Neural cell (in vitro differentiated cells): ENCODE measurements at regions not wholly inside any gene's neighbourhood (a gene's known extent, or its start where the extent isn't known, plus 50 kb on each side); places are given as distances from the start of the nearest gene placed in this dataset.

Source experiments
- H2AFZ ChIP-seq: fragments of 200-600, 300-800 bp; sonication (generic), shearing (Covaris generic); 2 replicates; pipeline ENCODE4 v1.6.0; 2014; ENCODE audit warnings: low read depth, mild to moderate bottlenecking, antibody characterized with exemption, low read length, moderate library complexity
- H3F3A ChIP-seq: fragments of 200-600 bp; shearing (Covaris generic); 2 replicates; pipeline ENCODE4 v1.6.1; 2016; ENCODE audit warnings: mild to moderate bottlenecking, moderate library complexity, mixed read lengths, antibody characterized with exemption, low read length; ENCODE audit not compliant: insufficient read depth, poor library complexity, severe bottlenecking
- H3K27ac ChIP-seq: fragments of 200-600, 300-800 bp; sonication (generic), shearing (Covaris generic); 2 replicates; pipeline ENCODE4 v1.5.1; 2014; ENCODE audit warnings: mild to moderate bottlenecking, low read length, moderate library complexity
- H3K27me3 ChIP-seq: fragments of 300-800, 200-600 bp; sonication (generic), shearing (Covaris generic); 2 replicates; pipeline ENCODE4 v1.6.0; 2014; ENCODE audit warnings: mild to moderate bottlenecking, low read depth, low read length, moderate library complexity; ENCODE audit not compliant: insufficient read depth
- H3K36me3 ChIP-seq: fragments of 300-800, 200-600 bp; sonication (generic), shearing (Covaris generic); 2 replicates; pipeline ENCODE4 v1.5.1; 2014; ENCODE audit warnings: mild to moderate bottlenecking, antibody characterized with exemption, low read length, moderate library complexity; ENCODE audit not compliant: insufficient read depth
- H3K4me2 ChIP-seq: fragments of 300-800, 200-600 bp; sonication (generic), shearing (Covaris generic); 2 replicates; pipeline ENCODE4 v1.6.0; 2014; ENCODE audit warnings: mild to moderate bottlenecking, low read length
- H3K4me3 ChIP-seq: fragments of 300-800, 200-600 bp; sonication (generic), shearing (Covaris generic); 2 replicates; pipeline ENCODE4 v1.5.1; 2014; ENCODE audit warnings: mild to moderate bottlenecking, low read length, moderate library complexity
- H3K79me2 ChIP-seq: fragments of 200-600 bp; shearing (Covaris generic); replicated peaks from 2 replicates; pipeline ENCODE4 v1.6.0; 2014; ENCODE audit warnings: mild to moderate bottlenecking, low read length, moderate library complexity; ENCODE audit not compliant: insufficient read depth
- H3K9ac ChIP-seq: fragments of 300-800, 200-600 bp; sonication (generic), shearing (Covaris generic); 2 replicates; pipeline ENCODE4 v1.6.1; 2016; ENCODE audit warnings: mild to moderate bottlenecking, low read length, mixed read lengths
- H3K9me2 ChIP-seq: fragments of 200-600 bp; shearing (Covaris generic); 2 replicates; pipeline ENCODE4 v1.6.1; 2016; ENCODE audit warnings: mild to moderate bottlenecking, low read length, mixed read lengths; ENCODE audit not compliant: insufficient read depth
- H3K9me3 ChIP-seq: fragments of 200-600, 300-800 bp; sonication (generic), shearing (Covaris generic); 2 replicates; pipeline ENCODE4 v1.6.1; 2016; ENCODE audit warnings: mild to moderate bottlenecking, mixed run types, low read length, moderate library complexity, mixed read lengths
- H4K20me1 ChIP-seq: fragments of 200-600 bp; shearing (Covaris generic); 2 replicates; pipeline ENCODE4 v1.6.1; 2016; ENCODE audit warnings: mild to moderate bottlenecking, mixed run types; ENCODE audit not compliant: insufficient read depth
- CTCF ChIP-seq: fragments of 450-650 bp; IDR thresholded peaks from 2 replicates; pipeline ENCODE4 v1.5.1; 2014; ENCODE audit warnings: antibody characterized with exemption, mild to moderate bottlenecking, moderate library complexity; ENCODE audit not compliant: poor library complexity, severe bottlenecking
- EP300 ChIP-seq: fragments of 450-650 bp; conservative IDR thresholded peaks from 2 replicates; pipeline ENCODE4 v1.6.1; 2014; ENCODE audit warnings: antibody characterized with exemption, mild to moderate bottlenecking, moderate library complexity; ENCODE audit not compliant: poor library complexity, severe bottlenecking
- EZH2 ChIP-seq: fragments of 200-600, 300-800 bp; shearing (Covaris generic), sonication (generic); IDR thresholded peaks from 2 replicates; pipeline ENCODE4 v1.6.1; 2014; ENCODE audit warnings: antibody characterized with exemption, low read length, borderline replicate concordance, mild to moderate bottlenecking; ENCODE audit not compliant: insufficient read depth, poor library complexity, severe bottlenecking
- MXI1 ChIP-seq: fragments of 450-650 bp; conservative IDR thresholded peaks from 2 replicates; pipeline ENCODE4 v1.6.1; 2014; ENCODE audit warnings: antibody characterized with exemption, mild to moderate bottlenecking; ENCODE audit not compliant: poor library complexity, severe bottlenecking
- POLR2AphosphoS5 ChIP-seq: IDR thresholded peaks from 2 replicates; pipeline ENCODE4 v1.6.1; 2012
- RAD21 ChIP-seq: fragments of 450-650 bp; conservative IDR thresholded peaks from 2 replicates; pipeline ENCODE4 v1.6.1; 2014; ENCODE audit warnings: antibody characterized with exemption, mild to moderate bottlenecking, moderate library complexity
- REST ChIP-seq: IDR thresholded peaks from 2 replicates; pipeline ENCODE4 v1.6.1; 2012; ENCODE audit warnings: borderline replicate concordance
- SMC3 ChIP-seq: fragments of 450-650 bp; conservative IDR thresholded peaks from 2 replicates; pipeline ENCODE4 v1.6.1; 2014; ENCODE audit warnings: antibody characterized with exemption, mild to moderate bottlenecking, moderate library complexity; ENCODE audit not compliant: poor library complexity
- TAF1 ChIP-seq: IDR thresholded peaks from 2 replicates; pipeline ENCODE4 v1.6.1; 2012; ENCODE audit warnings: low read depth

DNA sequence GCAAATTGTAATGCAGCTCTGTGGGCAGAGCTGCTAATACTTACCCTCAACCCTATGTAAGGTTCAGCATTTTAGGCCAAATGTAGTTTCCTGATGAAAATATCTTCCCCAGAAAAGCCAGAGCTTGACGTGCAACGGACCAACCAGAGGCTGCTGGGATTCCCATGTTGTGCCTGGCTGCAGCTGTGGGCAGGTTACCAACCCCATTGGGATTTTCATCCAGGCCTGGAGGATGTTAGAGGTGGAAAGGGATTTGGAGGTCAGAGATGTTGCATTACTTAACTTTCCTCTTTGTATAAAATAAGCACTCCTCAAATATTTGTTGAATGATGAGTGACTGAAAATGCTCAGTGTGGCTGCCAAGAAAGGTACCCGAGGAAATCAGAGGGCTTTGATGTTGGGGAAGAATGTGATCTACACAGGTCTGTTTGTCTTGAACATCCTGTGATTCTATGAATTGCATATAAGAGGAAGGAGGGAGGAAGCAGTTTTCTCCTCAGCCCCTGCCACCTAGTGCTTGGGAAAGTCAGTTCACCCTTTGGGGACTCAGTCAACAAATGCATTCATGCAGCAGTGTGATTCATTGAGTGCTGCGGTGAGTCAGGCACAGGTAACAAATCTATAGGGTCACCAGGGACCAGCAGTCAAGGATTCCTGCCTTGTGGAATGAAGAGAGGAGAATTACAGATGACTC is 487.2 kb downstream of the RPS24 start (continued):
- peak; percentile 55 for TF ChIP-seq SMC3
- TF ChIP-seq EZH2 = no peak
- no peak for TF ChIP-seq EP300

- Histone ChIP-seq H3K9me2 (no peaks in the 10 kb centered on the region), H3K27me3 (no peaks in the 10 kb centered on the region), H3K79me2 (no peaks in the 10 kb centered on the region), H4K20me1 (no peaks in the 10 kb centered on the region), H3K9ac (no peak overlapping the region), H3K4me3 (no peak overlapping the region), H3K4me2 (no peak overlapping the region), H3K36me3 (no peaks in the 10 kb centered on the region), H3K27ac (no peak overlapping the region), H3K9me3 (no peaks in the 10 kb centered on the region), H2AFZ (no peak overlapping the region), H3F3A (no peaks in the 10 kb centered on the region)
- TF ChIP-seq EP300 (no peak), SMC3 (no peak), POLR2AphosphoS5 (peak; percentile 19), TAF1 (no peak), CTCF (no peak), RAD21 (no peak)
Measured at GRCh38 chr10:78523453-78523852, 489.8 kb downstream of the RPS24 start.

- TF ChIP-seq MXI1 (no peak), CTCF (no peak), EP300 (no peak), TAF1 (no peak), EZH2 (no peak), REST (no peak), RAD21 (no peak), SMC3 (no peak), POLR2AphosphoS5 (no peak)
Measured at GRCh38 chr10:78524342-78524741, 490.7 kb downstream of the RPS24 start.

More at GRCh38 chr10:78524342-78524741, 490.7 kb downstream of the RPS24 start:
- H3K79me2 ChIP-seq = no peaks in the 10 kb centered on the region
- no peak overlapping the region for H3K9ac ChIP-seq
- H3K9me2 ChIP-seq = no peaks in the 10 kb centered on the region
- no peak overlapping the region for H2AFZ ChIP-seq
- H4K20me1 ChIP-seq = no peaks in the 10 kb centered on the region
- no peaks in the 10 kb centered on the region for H3K36me3 ChIP-seq
- no peaks in the 10 kb centered on the region for H3K27me3 ChIP-seq
- no peaks in the 10 kb centered on the region for H3F3A ChIP-seq
- no peak overlapping the region for H3K4me2 ChIP-seq
- H3K9me3 ChIP-seq = no peaks in the 10 kb centered on the region
- H3K27ac ChIP-seq = no peak overlapping the region
- no peak overlapping the region for H3K4me3 ChIP-seq
